Motor neuron (in vitro differentiated cells): ENCODE measurements at regions not wholly inside any gene's neighbourhood (a gene's known extent, or its start where the extent isn't known, plus 50 kb on each side); places are given as distances from the start of the nearest gene placed in this dataset.

Experiments used
- ATAC-seq, 8 experiments: fragments of 200-7000 bp; cut with Tn5 transposase; replicated peaks in 6 of 8; 2 replicates each; pipeline ENCODE4 v1.8.0; 2021; ENCODE audit warnings: mild to moderate bottlenecking in 8 of 8, moderate library complexity in 8 of 8
- H3K27ac ChIP-seq, 2 donors: fragments of 250-450 bp; sonication (Bioruptor Pico); 2 replicates each; pipeline ENCODE4 v1.9.0; 2021; ENCODE audit warnings: antibody characterized with exemption in 2 of 2, mild to moderate bottlenecking in 2 of 2, moderate library complexity in 1 of 2
- H3K4me1 ChIP-seq, 2 donors: fragments of 250-450 bp; sonication (Bioruptor Pico); replicated peaks in 1 of 2; 2 replicates each; pipeline ENCODE4 v1.6.1; 2021; ENCODE audit warnings: antibody characterized with exemption in 2 of 2, mild to moderate bottlenecking in 2 of 2, moderate library complexity in 1 of 2
- H3K4me3 ChIP-seq, 5 donors: fragments of 250-450 bp; sonication (Bioruptor Pico); 2 replicates each; pipeline ENCODE4 v1.9.0; 2021; ENCODE audit warnings: antibody characterized with exemption in 5 of 5, mild to moderate bottlenecking in 5 of 5, moderate library complexity in 4 of 5
- WGBS, 10 experiments: fragments of 450-650 bp; shearing (Covaris generic); methylation state at CpG; one replicate each; pipeline ENCODE4 v1.0.0; 2022; 5-methylcytosine and 5-hydroxymethylcytosine counted together
- in situ Hi-C, 9 experiments: fragments of 400-800 bp; cut with MboI; loops; one replicate each; pipeline ENCODE4 v1.15.0; 2021; ENCODE audit warnings: low sequenced_read_pairs in 9 of 9, low pct_unique_long_range_greater_than_20kb in 2 of 9; ENCODE audit not compliant: unreplicated experiment in 9 of 9

DNA sequence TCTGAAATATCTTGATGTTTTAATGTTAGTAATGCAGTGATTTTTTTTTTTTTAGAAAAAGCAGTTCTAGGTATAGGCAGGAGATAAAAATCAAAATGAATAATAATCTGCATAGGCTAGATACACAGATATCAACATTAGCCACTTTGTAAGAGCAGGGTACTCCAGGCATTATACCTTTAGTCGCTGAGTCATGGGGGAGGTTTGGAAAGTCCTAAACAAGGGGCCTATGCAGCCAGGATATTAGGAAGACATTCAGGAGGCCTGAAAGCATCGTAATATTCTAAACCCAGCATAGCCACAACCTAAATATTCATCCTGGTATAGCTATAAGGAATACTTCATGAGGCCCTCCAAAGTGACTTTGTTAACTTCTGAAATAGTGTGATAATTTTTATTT, 258.1 kb upstream of the NECTIN3 start:
- no peak for ATAC-seq
- Histone ChIP-seq H3K4me3 (no peak overlapping the region), H3K27ac (no peak overlapping the region), H3K4me1 (peaks cover 0 to 5% of the 10 kb centered on the region in 2 donors)
- in situ Hi-C loops = no loop called here
- WGBS, 10 experiments = 60 to 100% (median 92%) methylated on average over 1 to 2 of the region's 2 CpGs; no CpG with 5 or more reads in 1 of the 10 experiments

DNA sequence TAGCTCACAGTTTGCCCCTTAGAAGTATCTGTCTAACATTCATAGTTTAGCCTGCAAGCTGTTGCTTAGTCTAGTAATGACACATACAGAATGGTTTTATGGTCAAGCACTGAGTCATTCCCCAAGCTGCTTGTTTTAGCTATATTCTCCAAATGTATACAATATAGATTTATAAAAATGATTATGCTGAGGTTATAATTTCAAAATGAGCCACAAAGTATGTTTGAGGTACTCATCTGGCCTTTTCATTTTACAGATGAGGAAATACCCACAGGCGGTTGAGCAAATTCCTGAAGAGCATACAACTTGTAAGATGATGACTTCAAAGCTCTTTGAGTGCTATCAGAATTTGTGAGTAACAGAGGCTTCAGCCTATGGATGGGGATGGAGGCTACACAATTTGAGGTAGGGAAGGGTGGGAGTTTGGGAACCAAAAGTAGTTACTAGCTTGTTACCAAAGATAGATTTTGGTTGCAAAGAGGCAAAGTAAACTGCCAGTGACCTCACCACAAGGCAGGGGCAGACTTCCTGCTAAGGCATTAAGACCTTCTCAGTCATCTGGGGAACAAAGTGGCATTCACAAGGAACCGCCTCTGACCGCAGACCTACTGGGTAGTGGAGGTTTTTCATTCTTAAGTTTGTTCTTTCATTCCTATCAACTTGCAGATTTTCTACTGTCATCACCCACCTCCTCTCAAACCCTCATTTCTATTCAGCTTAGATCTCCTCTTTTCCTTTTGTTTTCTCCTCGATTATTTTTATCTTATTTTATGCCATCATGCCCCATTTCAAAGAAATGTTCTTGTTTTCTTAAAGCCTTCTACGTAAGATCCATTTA, 257.2 kb upstream of the NECTIN3 start:
- no peak overlapping the region for H3K27ac ChIP-seq
- ATAC-seq = peak in 1 of 8 experiments; percentile 67
- H3K4me1 ChIP-seq = peaks cover 0 to 4% of the 10 kb centered on the region in 2 donors
- H3K4me3 ChIP-seq = no peak overlapping the region
- 28 to 94% (median 83%) methylated on average over 2 to 5 of the region's 5 CpGs for WGBS, 10 experiments
- in situ Hi-C loops = no loop called here

DNA sequence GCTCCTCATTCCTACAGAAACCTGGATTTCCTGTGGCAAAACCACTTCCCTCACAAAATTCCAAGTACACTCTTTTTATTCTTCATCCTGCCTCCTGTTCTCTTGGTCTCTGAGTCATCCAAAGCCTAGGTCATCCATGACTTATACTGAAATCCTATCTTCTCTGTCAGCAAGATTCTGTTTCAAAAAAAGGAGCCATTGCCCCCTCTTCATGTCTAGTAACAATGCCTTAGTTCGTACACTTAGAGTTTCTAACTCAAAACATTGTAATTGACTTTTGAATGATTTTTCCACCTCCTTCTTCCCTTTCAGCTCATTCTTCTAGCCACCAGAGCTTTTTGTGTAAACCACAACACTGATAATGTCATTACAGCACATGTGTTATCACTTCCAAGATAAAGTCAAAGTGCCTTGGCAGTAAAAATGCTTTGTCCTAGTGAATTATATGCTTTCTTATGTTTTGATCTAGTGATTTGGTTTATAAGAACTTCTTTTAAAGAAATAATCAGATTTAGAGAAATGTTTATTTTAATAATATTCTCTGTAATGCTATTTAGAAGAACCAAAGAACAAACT, 256.5 kb upstream of the NECTIN3 start:
- no peak for ATAC-seq
- no peak overlapping the region for H3K27ac ChIP-seq
- 0 to 93% (median 60%) methylated on average over 1 of the region's 1 CpG; no CpG with 5 or more reads in 3 of the 10 experiments for WGBS, 10 experiments
- H3K4me3 ChIP-seq = no peak overlapping the region
- H3K4me1 ChIP-seq = no peaks in the 10 kb centered on the region
- in situ Hi-C loops = no loop called here

DNA sequence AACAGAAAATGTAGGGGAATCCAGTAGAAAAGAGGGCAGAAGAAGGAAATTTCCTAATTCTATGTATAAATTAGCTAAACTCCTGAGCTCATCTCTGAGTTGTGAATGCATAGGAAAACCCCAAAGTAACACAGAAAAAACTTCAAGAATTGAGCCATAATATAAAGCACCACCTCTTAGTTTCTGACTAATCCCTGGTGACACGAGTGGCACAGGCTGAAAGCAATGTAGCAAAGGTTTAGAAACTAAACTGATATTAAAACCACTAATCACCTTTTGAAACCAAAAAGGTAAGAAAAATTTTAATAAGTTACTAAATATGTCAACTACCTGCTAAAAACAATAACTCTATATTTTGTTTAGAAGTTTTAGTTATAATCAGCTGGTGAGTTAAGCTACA, 255.6 kb upstream of the NECTIN3 start:
- ATAC-seq = no peak
- Histone ChIP-seq H3K4me1 (no peaks in the 10 kb centered on the region), H3K27ac (no peak overlapping the region), H3K4me3 (no peak overlapping the region)
- 56 to 100% (median 100%) methylated on average over 1 of the region's 1 CpG; no CpG with 5 or more reads in 3 of the 10 experiments for WGBS, 10 experiments
- in situ Hi-C loops = no loop called here

DNA sequence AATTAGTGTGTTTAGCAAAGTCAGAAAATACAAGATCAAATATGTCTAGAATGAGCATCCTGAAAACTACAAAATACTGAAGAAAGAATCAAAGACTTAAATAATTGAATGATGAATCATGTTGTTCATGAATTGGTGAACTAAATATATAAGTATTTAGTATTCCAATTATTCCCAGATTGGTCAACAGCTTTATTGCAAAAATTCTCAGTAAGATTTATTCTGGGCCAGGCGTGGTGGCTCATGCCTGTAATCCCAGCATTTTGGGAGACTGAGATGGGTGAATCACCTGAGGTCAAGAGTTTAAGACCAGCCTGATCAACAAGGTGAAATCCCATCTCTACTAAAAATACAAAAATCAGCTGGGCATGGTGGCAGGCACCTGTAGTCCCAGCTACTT, 250.0 kb upstream of the NECTIN3 start:
- WGBS, 10 experiments = 100% methylated on average over 1 of the region's 1 CpG; no CpG with 5 or more reads in 4 of the 10 experiments
- ATAC-seq = no peak
- in situ Hi-C loops = no loop called here

DNA sequence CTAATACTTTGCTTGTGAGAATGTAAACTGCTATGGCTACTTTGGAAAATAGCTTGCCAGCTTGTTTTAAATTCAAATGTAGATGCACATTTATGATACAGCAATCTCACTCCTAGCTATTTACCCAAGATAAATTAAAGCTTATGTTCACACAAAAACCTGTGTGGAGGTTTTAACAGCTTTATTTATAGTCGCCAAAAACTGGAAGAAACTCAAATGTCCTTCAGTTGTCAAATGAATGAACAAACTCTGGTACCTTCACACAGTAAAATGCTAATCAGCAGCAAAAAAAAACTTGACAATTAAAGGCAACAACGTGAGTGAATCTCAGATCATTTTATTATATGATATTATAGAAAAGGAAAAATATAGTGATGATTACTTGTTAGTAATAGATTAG, 248.6 kb upstream of the NECTIN3 start:
- Histone ChIP-seq H3K4me3 (no peak overlapping the region), H3K4me1 (no peaks in the 10 kb centered on the region), H3K27ac (no peak overlapping the region)
- no peak for ATAC-seq
- in situ Hi-C loops = no loop called here
- 23 to 95% (median 69%) methylated on average over 2 of the region's 2 CpGs; no CpG with 5 or more reads in 1 of the 10 experiments for WGBS, 10 experiments

More for the DNA sequence above, 250.0 kb upstream of the NECTIN3 start:
- no peak overlapping the region for H3K4me3 ChIP-seq
- no peak overlapping the region for H3K27ac ChIP-seq
- H3K4me1 ChIP-seq = no peaks in the 10 kb centered on the region

DNA sequence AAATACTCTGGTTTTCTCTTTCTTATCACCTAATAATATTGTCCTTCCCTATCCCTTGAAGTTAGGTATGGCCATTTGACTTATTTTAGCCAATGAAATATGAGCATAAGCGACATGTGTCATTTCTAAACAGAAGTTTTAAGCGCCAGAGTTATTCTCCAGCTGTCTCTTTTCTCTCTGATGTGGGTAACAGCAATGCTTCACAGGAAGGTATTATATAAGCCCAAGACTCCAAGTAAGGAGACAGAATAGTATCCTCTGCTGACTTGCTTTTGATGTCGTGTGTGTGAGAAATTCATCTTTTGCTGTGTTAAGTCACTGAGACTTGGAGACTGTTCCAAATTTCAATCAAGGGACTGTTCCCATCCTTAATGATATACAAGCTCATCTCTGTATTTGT, 224.6 kb upstream of the NECTIN3 start:
- Histone ChIP-seq H3K27ac (no peak overlapping the region), H3K4me3 (no peak overlapping the region), H3K4me1 (no peaks in the 10 kb centered on the region)
- in situ Hi-C loops = no loop called here
- ATAC-seq = no peak
- WGBS, 10 experiments = 0 to 94% (median 59%) methylated on average over 1 to 3 of the region's 3 CpGs; no CpG with 5 or more reads in 1 of the 10 experiments

DNA sequence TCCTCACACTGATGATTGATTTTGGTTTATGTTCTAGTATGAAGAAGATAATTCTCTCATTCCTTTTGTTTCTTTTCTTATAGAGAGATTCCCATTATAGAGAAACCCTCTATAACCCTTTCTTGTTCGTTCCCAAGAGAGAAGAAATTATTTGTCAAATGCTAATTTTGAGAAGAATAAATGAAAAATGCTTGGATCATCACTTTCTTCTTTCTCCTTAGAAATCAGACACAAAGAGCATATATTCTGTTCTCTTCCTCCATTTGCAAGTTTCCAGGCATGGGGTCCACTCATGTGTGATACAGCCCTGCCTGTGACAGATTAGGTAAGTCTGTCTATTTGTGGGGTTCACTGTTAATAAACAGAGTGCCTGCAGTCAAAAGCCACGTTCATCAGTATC, 222.6 kb upstream of the NECTIN3 start:
- no peak for ATAC-seq
- Histone ChIP-seq H3K4me1 (no peaks in the 10 kb centered on the region), H3K4me3 (no peak overlapping the region), H3K27ac (no peak overlapping the region)
- 48 to 93% (median 80%) methylated on average over 2 of the region's 2 CpGs; no CpG with 5 or more reads in 2 of the 10 experiments for WGBS, 10 experiments
- in situ Hi-C loops = no loop called here

DNA sequence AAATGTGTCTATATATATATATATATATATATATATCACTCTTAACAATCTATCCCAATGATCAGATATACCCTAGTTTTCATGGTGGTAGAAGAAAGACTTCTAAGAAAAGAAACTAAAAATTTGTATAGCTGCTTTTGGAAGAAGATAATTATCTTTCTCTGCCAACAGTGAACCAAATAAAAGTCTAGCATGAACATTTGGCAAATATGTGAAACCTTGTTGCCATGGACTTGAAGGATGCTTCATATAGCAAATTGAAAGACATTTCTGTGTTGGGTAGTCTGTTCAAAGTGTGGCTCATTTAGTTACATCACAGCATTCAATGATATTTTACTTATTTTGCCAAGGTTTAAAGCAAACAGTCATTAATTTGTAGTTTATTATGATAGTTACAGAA, 219.9 kb upstream of the NECTIN3 start:
- Histone ChIP-seq H3K4me3 (no peak overlapping the region), H3K27ac (no peak overlapping the region), H3K4me1 (no peaks in the 10 kb centered on the region)
- no peak for ATAC-seq
- in situ Hi-C loops = no loop called here

DNA sequence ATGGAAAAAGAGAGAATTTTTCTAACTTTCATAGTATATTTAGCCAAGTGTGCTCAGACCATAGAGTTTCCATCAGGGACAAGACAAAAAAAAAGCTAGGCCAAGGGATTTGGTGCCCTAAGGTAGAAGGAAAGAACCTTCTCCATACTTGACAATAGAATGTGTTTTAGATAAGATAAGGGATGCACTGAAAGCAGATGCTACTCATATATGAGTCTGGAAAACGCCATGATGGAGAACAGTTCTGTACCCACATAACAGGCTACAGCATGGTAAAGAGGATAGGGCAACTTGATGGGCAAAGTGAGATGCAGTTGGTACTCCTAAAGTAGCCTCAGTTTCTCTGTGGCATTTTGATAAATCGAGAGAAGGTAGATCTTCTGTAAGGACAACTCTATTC, 216.4 kb upstream of the NECTIN3 start:
- in situ Hi-C loops = no loop called here
- WGBS, 10 experiments = 33 to 100% (median 89%) methylated on average over 1 to 2 of the region's 2 CpGs; no CpG with 5 or more reads in 2 of the 10 experiments
- no peak overlapping the region for H3K27ac ChIP-seq
- H3K4me1 ChIP-seq = no peaks in the 10 kb centered on the region
- ATAC-seq = no peak
- no peak overlapping the region for H3K4me3 ChIP-seq

DNA sequence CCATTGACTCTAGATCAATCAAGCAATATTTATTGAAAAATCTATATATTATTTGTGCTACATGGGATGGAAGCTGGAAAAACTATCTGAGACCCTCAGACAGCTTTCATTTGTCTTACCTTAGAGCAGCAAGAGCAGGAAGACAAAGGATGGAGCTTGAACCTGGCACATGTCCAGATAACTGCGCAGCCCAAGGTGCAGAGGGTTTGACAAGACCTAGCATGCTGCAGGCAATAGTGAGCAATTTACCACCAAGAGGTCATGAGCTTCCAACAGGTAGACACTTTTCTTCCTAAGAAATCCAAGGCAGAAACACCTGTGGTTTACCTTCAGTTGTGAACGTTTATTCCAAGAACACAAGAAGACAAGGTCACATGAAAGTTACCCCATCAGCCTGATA, 214.7 kb upstream of the NECTIN3 start:
- WGBS, 10 experiments = 90 to 100% (median 100%) methylated on average over 1 to 2 of the region's 2 CpGs; no CpG with 5 or more reads in 3 of the 10 experiments
- no peak for ATAC-seq
- in situ Hi-C loops = no loop called here
- no peak overlapping the region for H3K27ac ChIP-seq
- H3K4me1 ChIP-seq = no peaks in the 10 kb centered on the region
- H3K4me3 ChIP-seq = no peak overlapping the region

DNA sequence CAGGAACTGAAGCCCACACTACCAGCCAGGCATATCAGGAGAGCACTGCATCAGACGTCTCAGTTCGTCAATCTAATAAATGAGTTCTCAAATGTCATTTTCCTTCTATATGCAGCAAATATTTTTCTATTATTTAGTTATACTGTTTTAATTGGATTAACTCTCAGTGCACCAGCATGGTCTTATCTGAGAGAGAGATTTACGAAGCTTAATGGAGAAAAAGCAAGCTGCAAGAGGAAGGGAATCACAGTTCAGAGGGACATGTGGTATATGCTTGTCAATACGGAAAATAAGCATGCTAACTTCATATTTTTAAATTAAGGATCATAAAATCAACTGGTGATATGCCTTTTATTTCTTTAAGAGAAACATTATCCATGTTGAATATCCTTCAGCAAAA, 213.1 kb upstream of the NECTIN3 start:
- in situ Hi-C loops = no loop called here

DNA sequence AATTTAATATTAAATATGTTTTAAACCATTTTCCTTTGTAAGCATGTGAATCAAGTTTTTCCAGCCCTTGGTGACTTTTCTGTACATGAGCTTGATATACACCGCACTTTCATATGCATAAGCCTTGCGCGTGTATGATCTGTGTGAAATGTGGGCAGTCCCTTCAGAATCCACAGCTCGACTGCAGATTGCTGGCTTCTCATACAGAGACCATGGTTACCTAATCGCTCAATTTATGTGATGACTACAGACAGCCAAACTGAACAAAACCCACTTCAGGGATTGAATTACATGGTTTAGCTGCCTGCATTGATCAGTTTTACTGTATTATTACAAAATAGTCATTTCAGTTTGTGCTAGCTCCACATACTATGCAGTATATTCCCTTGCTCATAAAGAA, 212.3 kb upstream of the NECTIN3 start:
- WGBS, 10 experiments = 17 to 100% (median 86%) methylated on average over 1 to 5 of the region's 5 CpGs; no CpG with 5 or more reads in 2 of the 10 experiments
- Histone ChIP-seq H3K27ac (no peak overlapping the region), H3K4me1 (no peaks in the 10 kb centered on the region), H3K4me3 (no peak overlapping the region)
- in situ Hi-C loops = no loop called here
- ATAC-seq = peak in 1 of 8 experiments; percentile 64

More for the DNA sequence above, 213.1 kb upstream of the NECTIN3 start:
- H3K27ac ChIP-seq = no peak overlapping the region
- 52 to 100% (median 88%) methylated on average over 1 to 4 of the region's 4 CpGs; no CpG with 5 or more reads in 2 of the 10 experiments for WGBS, 10 experiments
- ATAC-seq = peak in 1 of 8 experiments; percentile 28
- H3K4me1 ChIP-seq = no peaks in the 10 kb centered on the region
- no peak overlapping the region for H3K4me3 ChIP-seq
